Keratinocyte (primary cell): ENCODE measurements at regions not wholly inside any gene's neighbourhood (a gene's known extent, or its start where the extent isn't known, plus 50 kb on each side); places are given as distances from the start of the nearest gene placed in this dataset.

ENCODE experiments used
- DNase-seq: peaks from one replicate; pipeline ENCODE4 v3.0.0-alpha.2; 2011; ENCODE audit warnings: low read depth, missing footprints, low spot score
- FAIRE-seq: peaks from 2 replicates; lab custom pipeline; 2011; peaks lifted over from hg19 to GRCh38; lab: Jason Lieb, UNC
- H2AFZ ChIP-seq: 2 replicates; pipeline ENCODE4 v1.6.0; 2012; ENCODE audit warnings: low read length, control low read depth, inconsistent platforms; ENCODE audit not compliant: control insufficient read depth
- H3K27ac ChIP-seq: 2 replicates; pipeline ENCODE4 v1.5.1; 2011; ENCODE audit warnings: low read length; ENCODE audit not compliant: control insufficient read depth, insufficient read depth
- H3K27me3 ChIP-seq: 3 replicates; pipeline ENCODE4 v1.6.0; 2011; ENCODE audit warnings: low read length; ENCODE audit not compliant: control insufficient read depth, insufficient read depth; ENCODE audit errors: extremely low read depth
- H3K36me3 ChIP-seq, 2 experiments: 2 replicates in 1 of 2; 3 replicates in 1 of 2; pipeline ENCODE4 v1.5.1; 2011; ENCODE audit warnings: low read length in 2 of 2, mild to moderate bottlenecking in 1 of 2; ENCODE audit not compliant: control insufficient read depth in 2 of 2, insufficient read depth in 2 of 2; ENCODE audit errors: extremely low read depth in 1 of 2
- H3K4me1 ChIP-seq: 3 replicates; pipeline ENCODE4 v1.5.1; 2011; ENCODE audit warnings: low read length; ENCODE audit not compliant: control insufficient read depth, insufficient read depth; ENCODE audit errors: extremely low read depth
- H3K4me2 ChIP-seq: 3 replicates; pipeline ENCODE4 v1.6.0; 2011; ENCODE audit warnings: low read depth, low read length; ENCODE audit not compliant: control insufficient read depth, insufficient read depth; ENCODE audit errors: extremely low read depth
- H3K4me3 ChIP-seq, 3 experiments: fragments of 200-600 bp in 1 of 3; sonication (generic) in 1 of 3; 2 replicates in 2 of 3; 3 replicates in 1 of 3; pipeline ENCODE4 v1.5.1; 2011 to 2016; ENCODE audit warnings: low read length in 3 of 3, mild to moderate bottlenecking in 3 of 3, control low read depth in 2 of 3, inconsistent platforms in 1 of 3, low read depth in 1 of 3, mixed read lengths in 1 of 3, mixed run types in 1 of 3, moderate library complexity in 1 of 3; ENCODE audit not compliant: control insufficient read depth in 2 of 3, insufficient read depth in 2 of 3; ENCODE audit errors: extremely low read depth in 1 of 3
- H3K79me2 ChIP-seq: 2 replicates; pipeline ENCODE4 v1.6.0; 2012; ENCODE audit warnings: low read length; ENCODE audit not compliant: control insufficient read depth, insufficient read depth
- H3K9ac ChIP-seq: 3 replicates; pipeline ENCODE4 v1.6.0; 2011; ENCODE audit warnings: low read length; ENCODE audit not compliant: control insufficient read depth, insufficient read depth; ENCODE audit errors: extremely low read depth
- H3K9me1 ChIP-seq: 3 replicates; pipeline ENCODE4 v1.6.0; 2011; ENCODE audit warnings: low read length; ENCODE audit not compliant: control insufficient read depth, insufficient read depth; ENCODE audit errors: extremely low read depth
- H3K9me3 ChIP-seq: 2 replicates; pipeline ENCODE4 v1.5.1; 2012; ENCODE audit warnings: low read depth, low read length; ENCODE audit not compliant: control insufficient read depth
- H4K20me1 ChIP-seq: 3 replicates; pipeline ENCODE4 v1.6.0; 2011; ENCODE audit warnings: low read length; ENCODE audit not compliant: control insufficient read depth, insufficient read depth; ENCODE audit errors: extremely low read depth
- EZH2 ChIP-seq: IDR thresholded peaks from one replicate; pipeline ENCODE4 v1.6.1; 2012; ENCODE audit warnings: inconsistent platforms, mild to moderate bottlenecking, low read length, moderate library complexity
- dilution Hi-C: fragments of 300-500 bp; cut with MboI; formaldehyde crosslinking; loops from one replicate; pipeline ENCODE4 v1.7.0; 2020; ENCODE audit warnings: low sequenced_read_pairs; ENCODE audit not compliant: extremely low pct_ligation_motif_present
- TF ChIP-seq, protein P1 (sequence below), 3 experiments: IDR thresholded peaks in 1 of 3; conservative IDR thresholded peaks in 1 of 3; optimal IDR thresholded peaks in 1 of 3; 2 replicates in 2 of 3; 3 replicates in 1 of 3; pipeline versions ENCODE3 to v1.5.1; 2011; ENCODE audit warnings: low read length in 3 of 3, mild to moderate bottlenecking in 3 of 3, moderate library complexity in 2 of 3, control low read depth in 1 of 3, inconsistent platforms in 1 of 3; ENCODE audit not compliant: insufficient read depth in 2 of 3; ENCODE audit errors: extremely low read depth in 1 of 3

GRCh38 chr11:109251230-109251629 is 170.8 kb upstream of the C11orf87 start:
- Histone ChIP-seq H3K9ac (no peak overlapping the region), H3K79me2 (no peaks in the 10 kb centered on the region), H3K4me1 (peaks cover 4% of the 10 kb centered on the region), H3K27me3 (no peaks in the 10 kb centered on the region), H4K20me1 (no peaks in the 10 kb centered on the region), H3K9me3 (no peaks in the 10 kb centered on the region), H3K36me3 (no peaks in the 10 kb centered on the region), H3K9me1 (no peaks in the 10 kb centered on the region), H3K27ac (no peak overlapping the region), H2AFZ (no peak overlapping the region), H3K4me2 (no peak overlapping the region), H3K4me3 (no peak overlapping the region)
- dilution Hi-C loops, result no loop called here
- DNase-seq (no peak), FAIRE-seq (no peak)
- TF ChIP-seq, protein P1, sequence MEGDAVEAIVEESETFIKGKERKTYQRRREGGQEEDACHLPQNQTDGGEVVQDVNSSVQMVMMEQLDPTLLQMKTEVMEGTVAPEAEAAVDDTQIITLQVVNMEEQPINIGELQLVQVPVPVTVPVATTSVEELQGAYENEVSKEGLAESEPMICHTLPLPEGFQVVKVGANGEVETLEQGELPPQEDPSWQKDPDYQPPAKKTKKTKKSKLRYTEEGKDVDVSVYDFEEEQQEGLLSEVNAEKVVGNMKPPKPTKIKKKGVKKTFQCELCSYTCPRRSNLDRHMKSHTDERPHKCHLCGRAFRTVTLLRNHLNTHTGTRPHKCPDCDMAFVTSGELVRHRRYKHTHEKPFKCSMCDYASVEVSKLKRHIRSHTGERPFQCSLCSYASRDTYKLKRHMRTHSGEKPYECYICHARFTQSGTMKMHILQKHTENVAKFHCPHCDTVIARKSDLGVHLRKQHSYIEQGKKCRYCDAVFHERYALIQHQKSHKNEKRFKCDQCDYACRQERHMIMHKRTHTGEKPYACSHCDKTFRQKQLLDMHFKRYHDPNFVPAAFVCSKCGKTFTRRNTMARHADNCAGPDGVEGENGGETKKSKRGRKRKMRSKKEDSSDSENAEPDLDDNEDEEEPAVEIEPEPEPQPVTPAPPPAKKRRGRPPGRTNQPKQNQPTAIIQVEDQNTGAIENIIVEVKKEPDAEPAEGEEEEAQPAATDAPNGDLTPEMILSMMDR (optimal IDR thresholded peaks at IDR 0.05 in 1 of 3, IDR thresholded peaks at IDR 0.05 in 1 of 3, conservative IDR thresholded peaks at IDR 0.05 in 1 of 3; ENCODE audit: extremely low read depth in 1 of 3, insufficient read depth in 2 of 3, low read length in 3 of 3), result no peak
- no peak for TF ChIP-seq EZH2

DNA sequence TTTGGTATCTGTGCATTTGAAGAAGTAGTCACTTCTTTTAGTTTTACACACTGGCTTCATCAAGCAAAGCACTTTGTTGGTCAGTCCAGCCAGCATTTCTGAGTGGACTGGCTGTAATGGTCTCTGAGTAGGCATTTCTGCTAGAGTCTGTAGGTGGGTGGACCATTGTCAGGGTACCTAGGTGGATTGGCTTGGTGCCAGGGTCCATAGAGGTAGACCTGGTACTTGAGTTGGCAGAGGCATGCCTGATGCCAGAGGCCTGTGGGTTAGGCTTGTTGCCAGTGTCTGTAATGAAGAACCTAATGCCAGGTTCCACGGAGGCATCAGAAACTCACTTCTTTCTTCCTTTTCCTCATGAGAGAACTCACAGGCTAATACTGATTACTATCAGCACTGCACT is 157.9 kb upstream of the C11orf87 start:
- H3K9ac ChIP-seq, result no peak overlapping the region
- no peak overlapping the region for H2AFZ ChIP-seq
- no peaks in the 10 kb centered on the region for H4K20me1 ChIP-seq
- no peaks in the 10 kb centered on the region for H3K9me1 ChIP-seq
- TF ChIP-seq, protein P1 (optimal IDR thresholded peaks at IDR 0.05 in 1 of 3, IDR thresholded peaks at IDR 0.05 in 1 of 3, conservative IDR thresholded peaks at IDR 0.05 in 1 of 3; ENCODE audit: extremely low read depth in 1 of 3, insufficient read depth in 2 of 3, low read length in 3 of 3), result no peak
- no peak for TF ChIP-seq EZH2
- H3K36me3 ChIP-seq, result no peaks in the 10 kb centered on the region
- DNase-seq (no peak), FAIRE-seq (no peak)
- no peaks in the 10 kb centered on the region for H3K27me3 ChIP-seq
- no peaks in the 10 kb centered on the region for H3K9me3 ChIP-seq
- no peak overlapping the region for H3K27ac ChIP-seq
- dilution Hi-C loops, result no loop called here
- H3K4me3 ChIP-seq, result no peak overlapping the region
- no peaks in the 10 kb centered on the region for H3K79me2 ChIP-seq
- H3K4me1 ChIP-seq, result peaks cover 3% of the 10 kb centered on the region
- no peak overlapping the region for H3K4me2 ChIP-seq
